ENCODE measurements at regions not wholly inside any gene's neighbourhood (a gene's known extent, or its start where the extent isn't known, plus 50 kb on each side); places are given as distances from the start of the nearest gene placed in this dataset.
"Not testable (repeated sequence)": the region's sequence is repeated elsewhere in the genome, so short reads cannot be mapped to it uniquely, and the experiment has no call there.

DNA sequence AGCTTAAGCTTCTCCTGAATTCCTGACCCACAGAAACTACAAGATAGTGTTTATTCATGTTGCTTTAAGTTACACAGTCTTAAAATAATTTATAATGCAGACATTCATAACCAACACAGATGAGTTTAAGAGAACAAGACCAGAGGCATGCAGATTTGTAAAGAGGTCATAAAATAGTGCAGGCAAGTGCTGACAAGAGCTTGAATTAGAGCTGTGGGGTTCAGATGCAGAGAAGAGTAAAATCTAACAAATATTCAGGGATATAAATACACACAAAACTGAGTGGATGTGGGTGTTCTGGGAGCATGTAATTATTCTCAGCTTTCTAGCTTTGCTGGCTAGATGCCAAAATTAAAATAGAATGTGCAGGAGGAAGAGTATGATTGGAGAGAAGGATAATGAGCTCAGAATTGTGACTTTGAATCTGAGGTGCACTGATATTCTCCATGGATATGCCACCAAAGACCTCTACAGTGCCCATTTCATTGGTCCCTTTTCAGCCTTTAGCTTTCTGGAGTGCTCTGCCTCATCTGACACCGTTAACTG is 291.9 kb upstream of the SGK1 start:
- DNase-seq (ENCODE audit: low read depth in 2 of 2): no peak

DNA sequence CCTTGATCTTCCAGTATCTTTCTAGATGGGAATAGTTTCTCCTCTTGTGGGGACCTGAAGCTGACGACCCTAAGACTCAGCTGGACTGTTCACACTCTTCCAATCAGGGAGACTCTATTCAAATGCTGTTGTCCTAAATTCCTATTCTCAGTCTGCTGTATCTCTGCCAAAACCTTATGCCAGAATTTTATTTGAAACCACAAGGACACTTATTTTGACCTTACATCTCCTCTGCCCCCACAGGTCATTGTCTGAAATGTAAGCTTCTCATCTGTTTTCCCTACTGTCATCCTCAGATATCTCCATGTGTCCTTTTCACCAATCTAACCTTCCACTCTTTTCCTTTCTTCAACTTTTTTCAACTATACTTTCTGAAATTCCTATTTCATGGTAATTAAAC is 289.5 kb upstream of the SGK1 start:
- no peak for DNase-seq (ENCODE audit: low read depth in 2 of 2)

DNA sequence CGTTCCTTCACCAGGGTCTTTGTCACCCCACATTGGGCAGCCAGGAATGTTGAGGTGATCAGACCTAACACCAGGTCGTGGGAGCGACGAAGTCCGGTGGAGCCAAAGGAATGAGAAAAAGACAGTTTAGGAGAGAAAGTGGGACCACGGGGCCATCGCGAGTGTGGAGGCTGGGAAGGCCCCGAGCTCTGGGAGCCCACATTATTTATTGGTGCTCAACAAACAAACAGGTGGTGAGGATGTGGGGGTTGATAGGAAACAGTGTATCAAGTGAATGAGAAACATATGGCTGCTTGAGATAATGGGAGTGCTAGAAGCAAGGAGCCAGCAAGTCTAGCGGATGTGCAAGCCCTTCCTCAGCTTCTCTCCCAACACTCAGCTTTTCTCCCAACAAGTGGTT is 287.1 kb upstream of the SGK1 start:
- no peak for DNase-seq (ENCODE audit: low read depth in 2 of 2)

DNA sequence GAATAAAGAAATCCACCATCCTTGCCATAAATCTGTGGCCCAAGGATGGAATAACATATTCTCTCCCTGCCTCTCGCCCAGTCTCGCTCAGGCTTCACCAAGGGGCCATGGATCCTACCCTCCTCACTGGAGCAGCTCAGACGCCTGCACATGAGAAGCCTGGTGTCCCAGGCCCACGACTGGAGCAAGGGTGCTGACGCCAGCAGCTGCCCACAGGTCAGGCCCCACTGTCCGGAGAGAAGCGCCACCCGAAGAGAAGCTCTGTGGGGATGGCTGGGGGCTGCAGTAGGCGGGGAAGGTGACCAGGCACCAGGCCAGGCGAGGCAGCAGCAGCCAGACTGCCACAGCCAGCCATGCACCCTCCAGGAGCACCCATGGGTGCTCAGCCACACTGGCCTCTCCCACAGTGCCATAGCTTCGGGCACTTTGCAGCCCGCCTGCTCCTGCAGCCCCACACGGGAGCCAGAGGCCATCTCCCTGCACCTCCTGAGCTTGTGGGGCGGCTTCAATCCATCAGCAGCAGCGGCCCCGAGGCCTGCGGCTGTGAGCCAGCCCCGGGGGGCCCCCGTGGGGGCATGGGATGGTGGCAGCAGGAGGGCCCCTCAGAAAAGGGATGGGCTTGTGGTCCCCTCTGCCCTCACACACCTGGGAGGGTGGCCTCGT is 286.2 kb upstream of the SGK1 start:
- no peak for DNase-seq (ENCODE audit: low read depth in 2 of 2)

DNA sequence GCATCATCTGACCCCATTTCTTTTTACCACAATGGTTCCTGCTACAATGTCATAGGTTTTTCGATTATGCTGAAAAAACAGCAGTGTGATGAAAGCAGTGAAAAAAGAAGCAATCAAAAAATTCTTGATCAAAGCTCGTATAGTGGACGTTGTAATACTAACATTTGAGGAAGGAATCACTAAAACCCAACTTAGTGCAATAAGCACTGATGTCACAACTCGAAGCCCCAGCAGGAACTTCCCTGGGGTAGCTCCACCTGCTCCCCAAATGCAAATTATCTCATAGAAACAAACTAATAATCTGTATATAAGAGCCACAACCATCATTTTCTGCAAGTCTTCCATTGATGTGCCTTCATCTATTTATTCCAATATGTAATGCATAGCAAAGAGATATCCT is 285.6 kb upstream of the SGK1 start:
- no peak for DNase-seq (ENCODE audit: low read depth in 2 of 2)

DNA sequence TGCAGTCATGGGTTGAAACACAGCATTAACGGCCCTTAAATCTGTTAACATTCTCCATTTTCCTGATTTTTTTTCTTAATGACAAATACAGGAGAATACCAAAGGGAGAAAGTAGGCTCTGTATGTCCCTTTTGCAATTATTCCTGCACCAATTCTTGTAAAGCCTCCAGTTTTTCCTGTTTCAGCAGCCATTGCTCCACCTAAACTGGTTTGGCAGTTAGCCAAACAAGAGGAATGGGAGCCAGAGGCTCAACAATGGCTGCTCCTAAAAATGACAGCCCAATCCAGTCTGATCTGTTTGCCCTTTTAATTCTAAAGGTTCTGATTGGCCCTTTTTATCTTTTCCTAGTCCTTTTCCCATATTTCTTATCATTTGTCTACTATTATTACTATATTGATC is 284.2 kb upstream of the SGK1 start:
- no peak for DNase-seq (ENCODE audit: low read depth in 2 of 2)

DNA sequence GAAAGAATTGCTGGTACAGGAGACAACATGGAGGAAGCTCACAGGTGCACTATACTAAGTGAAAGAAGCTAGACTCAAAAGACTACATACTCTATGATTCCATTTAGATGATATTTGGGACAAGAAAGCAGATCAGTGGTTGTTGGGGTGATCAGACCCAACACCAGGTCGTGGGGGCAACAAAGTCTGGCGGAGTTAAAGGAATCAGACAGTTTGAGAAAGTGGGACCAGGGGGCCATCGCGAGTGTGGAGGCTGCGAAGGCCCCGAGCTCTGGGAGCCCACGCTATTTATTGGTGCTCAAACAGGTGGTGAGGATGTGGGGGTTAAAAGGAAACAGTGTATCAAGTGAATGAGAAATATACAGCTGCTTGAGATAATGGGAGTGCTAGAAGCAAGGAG is 282.8 kb upstream of the SGK1 start:
- DNase-seq (ENCODE audit: low read depth in 2 of 2): no peak

DNA sequence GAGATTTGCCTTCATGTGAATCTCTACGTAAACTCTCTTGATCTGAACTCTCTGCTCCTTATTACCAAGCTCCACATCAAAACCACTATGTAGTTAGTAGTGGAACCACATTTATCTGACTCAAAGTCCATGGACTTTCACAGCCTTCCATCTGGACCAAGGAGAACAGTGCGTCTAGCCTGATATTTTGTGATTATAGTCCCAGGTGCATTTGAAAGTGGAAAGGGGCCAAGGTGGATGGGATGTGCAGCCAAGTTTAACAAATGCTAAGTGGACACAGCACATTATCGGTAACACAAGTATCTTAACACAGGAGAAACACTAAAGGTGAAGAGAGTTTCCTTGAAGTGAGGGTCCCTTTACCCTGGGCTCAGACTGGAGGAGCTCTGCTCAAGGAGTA is 281.2 kb upstream of the SGK1 start:
- no peak for DNase-seq (ENCODE audit: low read depth in 2 of 2)

DNA sequence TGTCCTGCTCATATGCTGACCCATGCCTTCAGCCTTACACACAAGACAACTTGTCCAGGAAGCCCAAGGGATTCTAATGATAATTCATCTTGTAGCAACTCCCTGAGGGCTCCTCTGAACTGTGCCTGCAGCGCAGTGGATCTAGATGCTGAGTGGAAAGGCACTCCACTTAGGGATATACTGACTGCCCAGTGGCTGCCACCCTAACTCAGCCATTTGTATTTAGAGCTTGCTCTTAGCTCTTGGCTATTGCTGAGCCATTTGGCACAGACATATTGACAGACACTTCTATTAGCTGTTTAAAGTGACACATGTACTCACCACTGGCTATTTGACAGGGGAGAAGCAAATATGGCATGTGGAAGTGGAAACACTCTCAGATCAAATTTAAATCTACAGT is 278.3 kb upstream of the SGK1 start:
- DNase-seq (ENCODE audit: low read depth in 2 of 2): no peak

DNA sequence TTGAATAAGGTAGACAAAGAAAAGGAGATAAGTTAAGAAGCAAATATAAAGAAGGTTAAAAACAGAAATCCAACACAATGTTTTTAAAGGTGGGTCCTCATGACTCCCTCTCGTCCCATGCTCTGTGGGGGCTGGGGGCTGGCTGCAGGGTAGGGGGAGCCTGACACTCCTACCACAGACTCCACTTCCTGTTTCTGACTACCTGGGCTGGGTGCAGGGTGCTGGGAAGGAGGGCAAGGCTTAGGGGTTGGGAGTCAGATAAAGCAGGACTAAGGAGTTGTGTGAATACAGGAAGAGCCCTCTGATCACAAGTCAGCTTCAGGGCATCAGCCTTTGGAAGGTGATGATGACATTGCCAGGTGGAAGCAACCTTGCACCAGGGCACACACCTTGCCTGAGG is 277.0 kb upstream of the SGK1 start:
- no peak for DNase-seq (ENCODE audit: low read depth in 2 of 2)

DNA sequence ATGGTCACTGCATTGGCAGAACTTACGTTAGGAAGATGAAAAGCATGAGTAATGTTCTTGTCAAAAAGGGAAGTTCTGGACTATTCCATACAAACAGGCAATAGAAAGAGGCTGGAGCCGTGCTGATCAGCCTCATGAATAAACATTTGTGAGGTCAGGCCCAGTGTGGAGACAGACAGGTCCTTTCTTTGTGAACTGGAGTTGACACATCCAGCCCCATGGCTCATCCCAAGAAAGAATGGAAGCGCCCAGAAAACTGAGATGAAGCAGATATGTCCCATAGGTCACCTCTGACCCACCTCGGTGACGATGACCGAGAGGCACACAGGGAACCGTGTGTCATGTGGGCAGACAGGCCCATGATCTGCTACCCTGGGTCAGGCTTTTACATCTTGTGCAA is 276.0 kb upstream of the SGK1 start:
- DNase-seq (ENCODE audit: low read depth in 2 of 2): no peak

DNA sequence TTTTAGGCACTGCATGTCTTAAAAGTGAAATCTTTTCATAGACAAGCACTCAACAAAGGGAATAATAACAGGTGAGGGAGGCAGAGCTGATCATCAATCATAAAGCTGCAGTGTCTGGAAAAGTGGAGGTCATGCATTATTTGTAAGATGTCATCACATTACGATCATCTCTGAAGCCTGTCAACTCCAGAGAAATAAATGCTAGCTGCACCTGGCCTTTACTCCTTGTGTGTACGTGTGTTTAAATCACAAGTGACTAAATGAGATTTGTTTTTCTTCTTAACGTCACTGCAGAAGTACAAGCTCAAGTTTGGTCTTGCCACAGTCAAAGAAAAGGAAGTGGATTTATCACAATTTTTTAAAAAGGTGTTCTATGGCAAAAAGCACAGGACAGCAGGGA is 275.5 kb upstream of the SGK1 start:
- no peak for DNase-seq (ENCODE audit: low read depth in 2 of 2)

DNA sequence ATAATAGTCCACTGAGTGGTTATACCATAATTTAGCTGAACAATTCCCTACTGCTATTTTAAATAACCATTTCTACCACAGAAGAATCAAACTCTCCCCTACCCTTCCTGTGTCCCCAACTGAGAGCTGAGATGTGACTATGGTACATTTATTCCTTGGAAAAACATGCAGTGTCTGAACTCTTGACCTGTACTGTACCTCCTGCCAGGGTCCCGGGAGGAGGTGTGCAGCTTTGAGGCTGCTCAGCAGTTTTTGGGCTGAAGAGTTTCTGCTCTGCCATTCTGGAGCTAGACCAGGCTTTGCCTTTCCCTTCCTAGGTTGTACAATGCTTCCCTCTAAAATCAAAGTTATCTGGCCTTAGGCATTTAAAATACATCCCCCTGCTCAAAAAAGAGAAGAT is 275.1 kb upstream of the SGK1 start:
- no peak for DNase-seq (ENCODE audit: low read depth in 2 of 2)

DNA sequence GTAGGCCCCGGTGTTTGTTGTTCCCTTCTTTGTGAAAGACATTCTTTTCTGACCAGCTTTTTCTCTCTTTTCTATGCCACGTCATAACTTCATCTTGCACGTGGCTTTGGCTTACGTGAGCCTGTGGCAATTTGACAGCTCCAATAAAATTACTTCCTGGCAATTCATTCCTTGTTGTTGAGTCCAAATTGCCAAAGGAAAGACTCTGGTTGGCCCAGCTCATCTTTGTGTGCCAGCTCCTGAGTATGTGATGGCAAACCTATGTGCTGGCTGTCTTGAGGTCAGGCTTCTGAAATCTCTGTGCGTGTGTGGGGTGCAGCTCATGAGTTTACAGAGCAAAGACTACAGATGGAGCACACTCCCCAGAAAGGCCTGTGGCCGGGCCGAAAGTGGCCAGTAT is 272.5 kb upstream of the SGK1 start:
- no peak for DNase-seq (ENCODE audit: low read depth in 2 of 2)

DNA sequence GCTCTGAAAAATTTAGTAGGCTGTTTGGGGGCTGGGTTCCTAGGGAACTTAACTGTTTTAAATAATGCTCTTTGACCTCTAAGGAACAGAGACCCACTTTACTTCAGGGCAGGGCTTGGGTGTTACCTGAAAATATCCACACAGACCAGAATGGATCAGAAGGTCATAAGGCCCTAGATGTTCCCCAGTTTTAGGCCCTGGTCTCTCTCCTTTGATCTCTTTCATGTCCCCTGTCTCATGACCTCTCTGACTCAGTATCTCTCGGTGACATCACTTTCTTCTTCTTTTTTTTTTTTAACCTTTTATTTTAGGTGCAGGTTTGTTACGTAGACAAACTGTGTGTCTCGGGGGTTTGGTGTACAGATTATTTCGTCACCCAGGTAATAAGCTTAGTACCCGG is 272.1 kb upstream of the SGK1 start:
- no peak for DNase-seq (ENCODE audit: low read depth in 2 of 2)

DNA sequence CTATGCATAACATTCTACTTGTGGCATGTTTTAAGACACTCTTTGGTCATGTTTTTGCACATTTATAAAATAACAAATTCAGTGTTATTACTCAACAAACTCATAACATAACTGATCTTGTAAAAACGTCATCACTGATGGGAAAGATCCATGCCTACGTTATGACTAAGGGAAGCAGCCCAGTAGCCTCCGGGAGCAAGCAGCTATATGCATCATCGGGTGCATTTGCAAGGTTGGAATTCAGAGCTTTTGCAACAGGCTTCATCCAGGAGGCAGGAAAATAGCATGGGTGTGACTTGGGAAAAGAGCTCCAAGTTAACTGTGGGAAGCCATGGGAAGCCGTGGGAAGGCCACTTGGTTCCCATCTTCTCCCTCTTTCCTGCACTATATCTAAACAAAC is 271.6 kb upstream of the SGK1 start:
- no peak for DNase-seq (ENCODE audit: low read depth in 2 of 2)

DNA sequence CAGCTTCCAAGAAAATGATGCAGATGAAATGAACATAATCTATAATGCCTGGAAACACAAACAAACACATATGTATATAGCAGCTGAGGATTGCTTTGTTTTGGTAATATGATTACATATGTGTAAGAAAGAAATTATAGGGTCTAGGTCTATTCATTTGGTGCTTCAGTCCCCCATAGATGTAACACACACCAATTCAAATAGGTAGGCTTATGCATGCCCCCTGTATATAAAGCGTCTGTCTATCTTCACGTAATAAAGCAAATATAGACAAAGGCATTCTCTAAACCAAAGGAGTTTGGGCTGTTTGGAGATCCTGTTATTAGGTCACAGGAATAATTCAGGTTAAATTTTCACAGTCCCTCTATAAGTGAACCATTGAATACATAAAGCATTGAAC is 270.4 kb upstream of the SGK1 start:
- no peak for DNase-seq (ENCODE audit: low read depth in 2 of 2)

DNA sequence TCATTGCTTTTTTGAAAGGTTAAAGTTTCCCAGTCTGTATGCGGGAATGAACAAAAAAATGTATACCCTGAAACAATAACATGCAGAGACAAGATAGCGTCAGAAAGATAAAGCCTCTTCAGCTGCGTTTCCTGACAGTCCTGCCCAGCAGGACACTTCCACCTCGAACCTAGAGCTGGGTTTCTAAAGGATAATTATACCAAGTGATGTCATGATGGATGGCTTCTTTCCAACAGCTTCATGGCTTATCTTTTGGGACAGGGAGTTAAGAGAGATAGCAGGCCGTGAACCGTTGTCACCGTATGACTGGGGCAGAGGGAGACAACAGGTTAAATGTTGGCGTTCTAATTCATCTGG is 267.6 kb upstream of the SGK1 start:
- no peak for DNase-seq (ENCODE audit: low read depth in 2 of 2)

DNA sequence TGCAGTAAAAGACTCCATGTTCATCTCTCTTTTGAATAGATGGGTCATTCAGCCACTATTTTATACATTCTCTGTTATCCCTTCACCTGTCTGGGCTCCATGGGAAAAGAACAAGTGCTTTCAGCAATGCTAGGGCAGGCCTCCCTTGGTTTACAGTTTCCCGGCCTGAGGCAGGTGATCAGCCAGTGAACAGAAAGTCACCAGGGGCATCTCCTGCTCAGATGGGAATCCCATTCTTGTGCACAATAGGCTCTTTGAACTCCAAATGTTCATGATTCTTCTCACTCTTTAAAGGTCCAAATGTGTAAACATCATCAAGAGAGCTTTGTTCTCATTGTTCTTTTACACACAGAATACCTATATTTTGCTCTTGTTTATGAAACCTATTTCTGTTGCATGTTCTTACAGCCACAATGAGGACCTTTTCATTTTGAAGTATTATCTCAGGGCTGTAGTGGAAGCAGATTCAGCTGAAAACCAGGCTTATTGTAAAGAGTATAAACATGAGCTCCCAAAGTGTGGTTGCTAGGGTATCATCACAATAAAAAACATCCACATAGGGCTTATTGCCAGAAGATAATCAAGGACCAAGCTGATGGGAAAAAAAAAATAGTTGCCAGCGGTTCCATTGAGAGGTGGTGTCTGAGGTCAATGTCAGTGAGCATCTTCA is 267.1 kb upstream of the SGK1 start:
- DNase-seq (ENCODE audit: low read depth in 2 of 2): no peak

DNA sequence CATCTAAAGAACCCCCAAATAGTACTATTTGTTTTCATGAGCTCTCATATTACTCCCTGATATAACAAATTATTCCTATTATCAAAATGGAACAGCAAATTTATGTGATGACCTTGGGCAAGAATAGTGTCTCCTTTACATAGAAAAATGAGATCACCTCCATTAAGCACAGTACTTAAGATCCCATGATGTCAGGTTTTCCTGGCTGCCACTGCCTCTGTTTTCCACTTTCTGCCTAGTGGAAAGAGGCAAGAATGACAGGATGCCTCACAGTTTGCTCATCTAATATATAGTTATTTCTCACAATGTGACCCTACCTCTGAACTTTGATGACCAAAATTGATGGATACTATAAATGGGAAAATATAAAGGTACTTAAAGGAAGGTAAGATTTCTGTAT is 260.1 kb upstream of the SGK1 start:
- no peak for DNase-seq (ENCODE audit: low read depth in 2 of 2)

DNA sequence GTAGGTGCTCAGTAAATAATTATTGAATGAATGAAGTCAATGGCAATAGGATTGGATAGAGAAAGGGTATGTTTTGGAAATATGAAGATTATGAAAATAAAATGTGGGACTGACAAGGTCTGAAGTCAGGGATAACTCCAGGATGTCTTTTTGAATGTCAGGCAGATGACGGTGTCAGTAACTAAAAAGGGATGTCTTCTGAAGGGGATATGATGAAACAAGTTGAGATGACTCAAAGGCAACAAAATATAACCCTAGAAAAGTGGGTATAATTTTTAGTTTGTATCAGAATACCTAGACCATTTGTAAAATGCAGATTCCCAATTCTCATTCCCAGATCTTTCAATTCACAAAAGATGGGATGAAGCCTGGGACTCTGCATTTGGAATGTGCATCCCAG is 257.3 kb upstream of the SGK1 start:
- DNase-seq (ENCODE audit: low read depth in 2 of 2): no peak

DNA sequence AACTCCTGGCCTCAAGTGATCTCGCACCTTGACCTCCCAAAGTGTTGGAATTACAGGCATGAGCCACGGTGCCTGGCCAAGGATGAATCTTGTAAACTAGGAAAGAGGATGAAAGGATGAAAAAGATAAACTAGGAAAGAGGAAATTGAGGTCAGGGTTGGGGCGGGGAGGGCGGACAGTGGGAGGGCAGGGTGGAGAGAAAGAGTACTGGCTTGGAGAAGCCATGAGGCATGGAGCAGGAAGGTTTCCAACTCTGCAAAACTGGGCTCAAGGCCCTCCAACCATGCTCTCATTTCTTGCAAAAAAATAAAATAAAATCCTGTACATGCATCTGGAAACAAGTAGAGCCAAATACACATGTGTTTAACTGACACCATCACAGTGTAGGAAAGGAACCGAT is 256.6 kb upstream of the SGK1 start:
- no peak for DNase-seq (ENCODE audit: low read depth in 2 of 2)

DNA sequence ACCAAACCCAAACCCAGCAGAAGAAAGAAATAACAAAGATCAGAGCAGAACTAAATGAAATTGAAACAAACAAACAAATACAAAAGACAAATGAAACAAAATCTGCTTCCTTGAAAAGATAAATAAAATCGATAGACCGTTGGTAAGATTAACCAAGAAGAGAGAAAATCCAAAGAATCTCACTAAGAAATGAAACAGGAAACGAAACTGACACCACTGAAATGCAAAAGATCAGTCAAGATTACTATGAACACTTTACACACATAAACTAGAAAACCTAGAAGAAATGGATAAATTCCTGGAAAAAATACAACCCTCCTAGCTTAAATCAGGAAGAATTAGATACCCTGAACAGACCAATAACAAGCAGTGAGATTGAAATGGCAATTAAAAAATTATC is 252.1 kb upstream of the SGK1 start:
- not testable (repeated sequence) for DNase-seq (ENCODE audit: low read depth in 2 of 2)

DNA sequence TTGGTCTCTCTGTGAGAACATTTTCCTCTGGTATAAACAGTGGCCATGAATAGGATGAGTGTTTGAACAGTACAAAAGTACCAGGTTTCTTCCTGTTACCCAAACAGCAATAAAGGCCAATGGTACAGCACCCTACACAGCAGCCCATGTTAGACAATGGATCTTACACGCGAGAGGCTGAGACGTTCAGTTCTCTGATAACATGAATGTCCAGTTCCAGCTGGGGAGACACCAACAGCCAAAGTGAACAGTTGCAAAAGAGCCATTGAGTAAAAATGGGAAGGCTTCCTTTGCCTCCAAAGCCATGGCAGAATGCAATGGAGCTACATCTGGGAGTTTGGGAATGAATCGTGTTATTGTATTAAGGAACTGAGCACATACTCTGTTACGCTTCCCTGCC is 246.8 kb upstream of the SGK1 start:
- no peak for DNase-seq (ENCODE audit: low read depth in 2 of 2)

All from stimulated activated CD4-positive, alpha-beta T cell treated with anti-CD3 and anti-CD28 coated beads, Interleukin-1b, Interleukin-23, amount 100 ng/mL, for 1 hour (primary cell).